HUES6 (cell line): ENCODE measurements at regions not wholly inside any gene's neighbourhood (a gene's known extent, or its start where the extent isn't known, plus 50 kb on each side); places are given as distances from the start of the nearest gene placed in this dataset.

Experiments
- H3K27ac ChIP-seq: 2 replicates; pipeline ENCODE4 v1.7.0; 2013; ENCODE audit warnings: low read depth, mild to moderate bottlenecking, low read length, inconsistent platforms
- H3K27me3 ChIP-seq: 2 replicates; pipeline ENCODE4 v1.6.1; 2013; ENCODE audit warnings: low read length; ENCODE audit not compliant: control insufficient read depth, insufficient read depth
- H3K36me3 ChIP-seq: 2 replicates; pipeline ENCODE4 v1.6.1; 2013; ENCODE audit warnings: low read length; ENCODE audit not compliant: control insufficient read depth, insufficient read depth
- H3K4me1 ChIP-seq: 2 replicates; pipeline ENCODE4 v1.6.1; 2013; ENCODE audit warnings: low read length; ENCODE audit not compliant: control insufficient read depth, insufficient read depth
- H3K4me3 ChIP-seq: 2 replicates; pipeline ENCODE4 v1.5.1; 2013; ENCODE audit warnings: low read depth, low read length
- H3K9ac ChIP-seq: one replicate; pipeline ENCODE4 v1.6.1; 2013; ENCODE audit warnings: mild to moderate bottlenecking, low read length
- H3K9me3 ChIP-seq: 2 replicates; pipeline ENCODE4 v1.6.1; 2013; ENCODE audit warnings: low read depth, low read length; ENCODE audit not compliant: control insufficient read depth, insufficient read depth

- Histone ChIP-seq H3K9me3 (no peaks in the 10 kb centered on the region), H3K36me3 (no peaks in the 10 kb centered on the region), H3K4me1 (peaks cover 10% of the 10 kb centered on the region), H3K27me3 (no peaks in the 10 kb centered on the region; the same call in 1 of the 2 replicates), H3K27ac (no peak overlapping the region), H3K9ac (no peak overlapping the region), H3K4me3 (no peak overlapping the region)
Observed at GRCh38 chr22:49199224-49199623, 628.4 kb downstream of the BRD1 start.

- no peaks in the 10 kb centered on the region for H3K36me3 ChIP-seq
- H3K27ac ChIP-seq: no peak overlapping the region
- no peak overlapping the region for H3K4me3 ChIP-seq
- peaks cover 10% of the 10 kb centered on the region for H3K4me1 ChIP-seq
- no peak overlapping the region for H3K9ac ChIP-seq
- H3K27me3 ChIP-seq: no peaks in the 10 kb centered on the region; the same call in 1 of the 2 replicates
- H3K9me3 ChIP-seq: no peaks in the 10 kb centered on the region
Observed at GRCh38 chr22:49198705-49199084, 629.0 kb downstream of the BRD1 start.

- Histone ChIP-seq H3K36me3 (no peaks in the 10 kb centered on the region), H3K4me1 (peaks cover 10% of the 10 kb centered on the region)
Observed at GRCh38 chr22:49197986-49198704, 629.5 kb downstream of the BRD1 start.

GRCh38 chr22:49197505-49197904 lies 630.2 kb downstream of the BRD1 start:
- H3K36me3 ChIP-seq: no peaks in the 10 kb centered on the region
- no peaks in the 10 kb centered on the region for H3K9me3 ChIP-seq
- H3K4me1 ChIP-seq: peaks cover 10% of the 10 kb centered on the region
- H3K9ac ChIP-seq: no peak overlapping the region
- H3K27me3 ChIP-seq: no peaks in the 10 kb centered on the region; the same call in 1 of the 2 replicates
- H3K27ac ChIP-seq: no peak overlapping the region
- H3K4me3 ChIP-seq: no peak overlapping the region

More at GRCh38 chr22:49197986-49198704, 629.5 kb downstream of the BRD1 start:
- H3K4me3 ChIP-seq: no peak overlapping the region
- H3K9ac ChIP-seq: no peak overlapping the region
- no peak overlapping the region for H3K27ac ChIP-seq
- no peaks in the 10 kb centered on the region for H3K9me3 ChIP-seq
- H3K27me3 ChIP-seq: no peaks in the 10 kb centered on the region; the same call in 1 of the 2 replicates

DNA sequence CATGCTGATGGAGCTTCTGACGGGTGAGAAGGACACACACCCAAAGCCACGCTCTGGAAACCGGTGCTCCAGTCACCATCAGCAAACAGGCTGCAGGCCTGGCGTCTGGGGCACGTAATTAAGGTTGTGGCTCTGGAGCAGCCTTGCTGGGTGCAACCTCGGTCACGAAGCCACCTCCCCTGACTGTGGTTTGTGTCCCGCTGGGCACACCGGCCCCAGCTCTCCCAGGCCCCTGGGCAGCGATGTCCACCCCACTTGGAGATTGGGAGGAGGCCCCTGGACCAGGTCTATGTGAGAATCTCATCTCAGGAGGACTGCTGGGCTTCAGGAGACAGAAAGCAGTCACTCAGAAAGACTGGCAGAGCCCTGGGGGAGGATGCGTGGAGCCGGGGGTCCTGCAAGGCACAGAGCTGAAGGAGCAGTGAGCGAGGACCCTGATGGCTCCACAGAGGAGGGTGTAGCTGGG lies 631.6 kb downstream of the BRD1 start:
- Histone ChIP-seq H3K27ac (no peak overlapping the region), H3K27me3 (no peaks in the 10 kb centered on the region; the same call in 1 of the 2 replicates), H3K4me1 (peaks cover 10% of the 10 kb centered on the region), H3K36me3 (no peaks in the 10 kb centered on the region), H3K9ac (no peak overlapping the region), H3K9me3 (no peaks in the 10 kb centered on the region), H3K4me3 (no peak overlapping the region)

DNA sequence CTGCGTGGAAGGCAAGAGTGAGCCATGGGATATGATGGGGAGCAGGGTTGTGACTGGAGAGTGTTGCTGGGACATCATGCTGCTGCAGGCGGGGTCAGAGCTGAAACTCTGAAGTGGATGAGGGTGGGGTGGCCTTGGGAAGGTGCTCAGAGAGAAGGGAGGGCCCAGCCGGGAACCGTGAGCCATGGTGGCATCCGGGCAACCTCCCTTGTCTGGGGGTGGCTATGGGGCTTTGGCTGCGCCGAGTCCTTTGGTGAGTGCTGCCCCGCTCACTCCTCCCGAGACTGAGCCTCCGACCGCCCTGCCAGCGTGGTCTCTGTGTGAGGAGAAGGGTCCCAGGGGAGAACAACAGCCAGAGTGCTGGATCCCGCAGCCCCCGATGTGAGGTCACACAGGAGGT lies 632.0 kb downstream of the BRD1 start:
- H3K4me1 ChIP-seq: peaks cover 10% of the 10 kb centered on the region
- no peaks in the 10 kb centered on the region for H3K36me3 ChIP-seq
- no peaks in the 10 kb centered on the region for H3K9me3 ChIP-seq
- no peaks in the 10 kb centered on the region; the same call in 1 of the 2 replicates for H3K27me3 ChIP-seq
- H3K27ac ChIP-seq: no peak overlapping the region
- H3K4me3 ChIP-seq: no peak overlapping the region
- no peak overlapping the region for H3K9ac ChIP-seq

- Histone ChIP-seq H3K27me3 (no peaks in the 10 kb centered on the region; the same call in 1 of the 2 replicates), H3K27ac (no peak overlapping the region), H3K4me1 (peaks cover 10% of the 10 kb centered on the region), H3K4me3 (no peak overlapping the region), H3K9ac (no peak overlapping the region), H3K36me3 (no peaks in the 10 kb centered on the region), H3K9me3 (no peaks in the 10 kb centered on the region)
Observed at GRCh38 chr22:49193901-49194465, 633.7 kb downstream of the BRD1 start.

DNA sequence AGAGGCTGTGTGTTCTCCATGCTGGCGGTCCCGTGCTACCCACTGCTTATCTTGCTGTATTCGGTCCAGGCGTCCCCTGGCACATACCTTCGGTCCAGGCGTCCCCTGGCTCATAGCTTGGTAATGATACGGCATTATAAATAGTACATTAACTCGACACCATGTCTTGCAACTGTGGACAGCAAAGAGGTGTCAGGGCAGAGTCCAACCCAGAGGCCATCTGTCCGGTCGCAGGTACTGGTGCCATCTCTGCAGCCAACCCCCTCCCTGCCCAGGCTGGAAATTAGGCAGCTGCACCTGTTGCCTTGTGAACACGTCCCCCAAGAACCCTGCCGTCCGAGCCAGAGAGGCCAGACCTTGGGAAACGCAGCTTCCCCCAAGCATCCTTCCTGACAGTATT lies 634.3 kb downstream of the BRD1 start:
- Histone ChIP-seq H3K27me3 (no peaks in the 10 kb centered on the region; the same call in 1 of the 2 replicates), H3K9me3 (peaks cover 4% of the 10 kb centered on the region; the same call in 1 of the 2 replicates), H3K36me3 (no peaks in the 10 kb centered on the region), H3K4me1 (peaks cover 10% of the 10 kb centered on the region), H3K9ac (no peak overlapping the region), H3K4me3 (no peak overlapping the region), H3K27ac (no peak overlapping the region)

- peaks cover 9% of the 10 kb centered on the region; the same call in 1 of the 2 replicates for H3K9me3 ChIP-seq
- no peak overlapping the region for H3K9ac ChIP-seq
- no peaks in the 10 kb centered on the region for H3K36me3 ChIP-seq
- peaks cover 8% of the 10 kb centered on the region for H3K4me1 ChIP-seq
- no peak overlapping the region for H3K27ac ChIP-seq
- H3K4me3 ChIP-seq: no peak overlapping the region
- no peaks in the 10 kb centered on the region; the same call in 1 of the 2 replicates for H3K27me3 ChIP-seq
Observed at GRCh38 chr22:49192857-49193250, 634.8 kb downstream of the BRD1 start.

- H3K4me3 ChIP-seq: no peak overlapping the region
- no peaks in the 10 kb centered on the region for H3K36me3 ChIP-seq
- H3K9ac ChIP-seq: no peak overlapping the region
- peaks cover 9% of the 10 kb centered on the region; the same call in 1 of the 2 replicates for H3K9me3 ChIP-seq
- no peaks in the 10 kb centered on the region for H3K27me3 ChIP-seq
- peaks cover 2% of the 10 kb centered on the region; the same call in 1 of the 2 replicates for H3K4me1 ChIP-seq
- no peak overlapping the region for H3K27ac ChIP-seq
Observed at GRCh38 chr22:49192180-49192856, 635.4 kb downstream of the BRD1 start.

DNA sequence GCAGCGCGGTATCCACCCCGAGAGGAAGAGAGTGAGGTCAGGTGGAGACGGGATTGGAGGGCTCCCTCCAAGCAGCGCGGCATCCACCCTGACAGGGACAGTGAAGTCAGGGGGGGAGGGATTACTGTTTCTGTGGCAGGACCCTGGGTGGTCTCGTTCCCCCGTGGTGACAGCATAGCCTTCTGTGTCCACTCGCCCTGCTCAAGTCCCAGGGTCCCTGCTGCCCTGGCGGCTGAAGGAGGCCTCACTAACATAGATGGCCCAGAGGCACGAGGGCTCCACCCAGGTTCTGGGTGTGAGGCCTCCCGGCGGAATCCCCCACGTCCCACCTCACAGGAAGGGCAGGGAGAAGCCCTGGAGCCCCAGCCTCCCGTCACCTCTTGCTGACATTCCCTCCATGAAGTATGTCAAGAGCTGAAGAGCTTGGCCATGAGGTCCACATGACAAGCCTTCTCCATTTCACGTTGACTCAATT lies 636.1 kb downstream of the BRD1 start:
- Histone ChIP-seq H3K27me3 (no peaks in the 10 kb centered on the region), H3K9ac (no peak overlapping the region), H3K27ac (no peak overlapping the region), H3K4me1 (no peaks in the 10 kb centered on the region), H3K9me3 (peaks cover 9% of the 10 kb centered on the region; the same call in 1 of the 2 replicates), H3K4me3 (no peak overlapping the region), H3K36me3 (no peaks in the 10 kb centered on the region)
